ENCODE measurements at regions not wholly inside any gene's neighbourhood (a gene's known extent, or its start where the extent isn't known, plus 50 kb on each side); places are given as distances from the start of the nearest gene placed in this dataset.

GRCh38 chr18:79596446-79597175, 83.0 kb upstream of the CTDP1 start:
- Histone ChIP-seq H3K4me1 (ENCODE audit: control insufficient read depth in 4 of 4, insufficient read depth in 4 of 4, low read length in 3 of 4) (no peaks in the 10 kb centered on the region), H3K27ac (ENCODE audit: low read depth in 1 of 2, low read length in 2 of 2) (no peak overlapping the region), H3K27me3 (ENCODE audit: control insufficient read depth in 4 of 4, insufficient read depth in 4 of 4, low read length in 3 of 4) (peaks cover 0 to 7% (median 0%) of the 10 kb centered on the region in 4 donors), H3K9me3 (ENCODE audit: control insufficient read depth in 4 of 4, low read length in 3 of 4) (peaks cover 0 to 4% (median 0%) of the 10 kb centered on the region in 4 donors), H3K36me3 (ENCODE audit: control insufficient read depth in 4 of 4, insufficient read depth in 3 of 4, low read depth in 1 of 4, low read length in 3 of 4) (no peaks in the 10 kb centered on the region), H3K9ac (ENCODE audit: low read depth in 1 of 2, low read length in 2 of 2) (no peak overlapping the region), H3K4me3 (ENCODE audit: low read depth in 1 of 3, low read length in 3 of 3) (no peak overlapping the region)
- TF ChIP-seq SP1 (IDR thresholded peaks at IDR 0.05) (no peak), YY1 (IDR thresholded peaks at IDR 0.05) (no peak), RXRA (IDR thresholded peaks at IDR 0.05) (no peak), ATF3 (IDR thresholded peaks at IDR 0.05) (no peak), FOXA2 (IDR thresholded peaks at IDR 0.05) (no peak), NR2F2 (IDR thresholded peaks at IDR 0.05) (no peak), JUND (IDR thresholded peaks at IDR 0.05) (no peak), HNF4G (IDR thresholded peaks at IDR 0.05) (no peak), CTCF (IDR thresholded peaks at IDR 0.05; ENCODE audit: low read depth, low read length, missing input control) (no peak), MAX (IDR thresholded peaks at IDR 0.05) (no peak), TAF1 (conservative IDR thresholded peaks at IDR 0.05) (no peak), HNF4A (conservative IDR thresholded peaks at IDR 0.05) (no peak), GABPA (IDR thresholded peaks at IDR 0.05 in 1 of 2, conservative IDR thresholded peaks at IDR 0.05 in 1 of 2) (no peak), FOXA1 (IDR thresholded peaks at IDR 0.05) (no peak)
- 76% methylated on average over 27 of the region's 27 CpGs for WGBS
- DNase-seq (ENCODE audit: low spot score), result no peak

GRCh38 chr18:79597176-79597830, 82.3 kb upstream of the CTDP1 start:
- H3K4me3 ChIP-seq (ENCODE audit: low read depth in 1 of 3, low read length in 3 of 3), result no peak overlapping the region
- H3K27ac ChIP-seq (ENCODE audit: low read depth in 1 of 2, low read length in 2 of 2), result no peak overlapping the region
- no peak overlapping the region for H3K9ac ChIP-seq (ENCODE audit: low read depth in 1 of 2, low read length in 2 of 2)
- H3K36me3 ChIP-seq (ENCODE audit: control insufficient read depth in 4 of 4, insufficient read depth in 3 of 4, low read depth in 1 of 4, low read length in 3 of 4), result no peaks in the 10 kb centered on the region
- H3K4me1 ChIP-seq (ENCODE audit: control insufficient read depth in 4 of 4, insufficient read depth in 4 of 4, low read length in 3 of 4), result no peaks in the 10 kb centered on the region
- no peak for TF ChIP-seq ATF3 (IDR thresholded peaks at IDR 0.05)
- no peak for DNase-seq (ENCODE audit: low spot score)
- peaks cover 0 to 4% (median 0%) of the 10 kb centered on the region in 4 donors for H3K9me3 ChIP-seq (ENCODE audit: control insufficient read depth in 4 of 4, low read length in 3 of 4)
- H3K27me3 ChIP-seq (ENCODE audit: control insufficient read depth in 4 of 4, insufficient read depth in 4 of 4, low read length in 3 of 4), result peaks cover 0 to 7% (median 0%) of the 10 kb centered on the region in 4 donors
- 79% methylated on average over 21 of the region's 21 CpGs for WGBS

Data from liver (tissue), 8 donors.